Loucy (cell line): ENCODE measurements at regions not wholly inside any gene's neighbourhood (a gene's known extent, or its start where the extent isn't known, plus 50 kb on each side); places are given as distances from the start of the nearest gene placed in this dataset.

Source experiments
- H2AFZ ChIP-seq: fragments of 200-600 bp; sonication (generic); 2 replicates; pipeline ENCODE4 v1.6.0; 2016; ENCODE audit warnings: antibody characterized with exemption, mild to moderate bottlenecking, low read length, moderate library complexity
- H3F3A ChIP-seq: fragments of 200-600 bp; 2 replicates; pipeline ENCODE4 v1.6.0; 2016; ENCODE audit warnings: antibody characterized with exemption, low read depth, mild to moderate bottlenecking
- H3K27me3 ChIP-seq: fragments of 200-600 bp; sonication (generic); 2 replicates; pipeline ENCODE4 v1.6.1; 2014; ENCODE audit warnings: low read length, mild to moderate bottlenecking; ENCODE audit not compliant: insufficient read depth, poor library complexity, severe bottlenecking
- H3K36me3 ChIP-seq: fragments of 200-600 bp; sonication (generic); 2 replicates; pipeline ENCODE4 v1.6.1; 2016; ENCODE audit warnings: low read length; ENCODE audit not compliant: insufficient read depth
- H3K4me1 ChIP-seq: fragments of 200-600 bp; sonication (generic); 2 replicates; pipeline ENCODE4 v1.5.1; 2014; ENCODE audit warnings: low read length, mild to moderate bottlenecking; ENCODE audit not compliant: insufficient read depth, poor library complexity, severe bottlenecking
- H3K4me2 ChIP-seq: fragments of 200-600 bp; sonication (generic); 2 replicates; pipeline ENCODE4 v1.6.0; 2014; ENCODE audit warnings: antibody characterized with exemption, low read length, low read depth, mild to moderate bottlenecking; ENCODE audit not compliant: poor library complexity, severe bottlenecking
- H3K4me3 ChIP-seq: fragments of 200-600 bp; sonication (generic); 2 replicates; pipeline ENCODE4 v1.5.1; 2014; ENCODE audit warnings: low read length, mild to moderate bottlenecking, mixed read lengths; ENCODE audit not compliant: poor library complexity, severe bottlenecking
- H3K79me2 ChIP-seq: fragments of 200-600 bp; sonication (generic); 2 replicates; pipeline ENCODE4 v1.6.1; 2014; ENCODE audit warnings: low read length; ENCODE audit not compliant: insufficient read depth
- H3K9ac ChIP-seq: fragments of 200-600 bp; sonication (generic); 2 replicates; pipeline ENCODE4 v1.6.0; 2014; ENCODE audit warnings: mild to moderate bottlenecking, low read depth, low read length, moderate library complexity; ENCODE audit not compliant: poor library complexity, severe bottlenecking
- H3K9me2 ChIP-seq: fragments of 200-600 bp; sonication (generic); replicated peaks from 2 replicates; pipeline ENCODE4 v1.6.1; 2016; ENCODE audit warnings: low read depth, low read length, mixed read lengths
- H3K9me3 ChIP-seq: fragments of 200-600 bp; sonication (generic); 2 replicates; pipeline ENCODE4 v1.6.1; 2014; ENCODE audit warnings: mild to moderate bottlenecking, antibody characterized with exemption, low read length, low read depth; ENCODE audit not compliant: insufficient read depth
- H4K20me1 ChIP-seq: fragments of 200-600 bp; sonication (generic); 2 replicates; pipeline ENCODE4 v1.6.0; 2014; ENCODE audit warnings: antibody characterized with exemption, low read length, mild to moderate bottlenecking; ENCODE audit not compliant: insufficient read depth, poor library complexity, severe bottlenecking
- EZH2phosphoT487 ChIP-seq: fragments of 200-600 bp; IDR thresholded peaks from 2 replicates; pipeline ENCODE4 v1.6.1; 2018; ENCODE audit warnings: antibody characterized with exemption, mild to moderate bottlenecking, moderate library complexity, borderline replicate concordance
- TF ChIP-seq, protein P1 (sequence below): fragments of 200-600 bp; sonication (generic); conservative IDR thresholded peaks from 2 replicates; pipeline ENCODE4 v1.5.1; 2014; ENCODE audit warnings: mild to moderate bottlenecking, antibody characterized with exemption, low read length

DNA sequence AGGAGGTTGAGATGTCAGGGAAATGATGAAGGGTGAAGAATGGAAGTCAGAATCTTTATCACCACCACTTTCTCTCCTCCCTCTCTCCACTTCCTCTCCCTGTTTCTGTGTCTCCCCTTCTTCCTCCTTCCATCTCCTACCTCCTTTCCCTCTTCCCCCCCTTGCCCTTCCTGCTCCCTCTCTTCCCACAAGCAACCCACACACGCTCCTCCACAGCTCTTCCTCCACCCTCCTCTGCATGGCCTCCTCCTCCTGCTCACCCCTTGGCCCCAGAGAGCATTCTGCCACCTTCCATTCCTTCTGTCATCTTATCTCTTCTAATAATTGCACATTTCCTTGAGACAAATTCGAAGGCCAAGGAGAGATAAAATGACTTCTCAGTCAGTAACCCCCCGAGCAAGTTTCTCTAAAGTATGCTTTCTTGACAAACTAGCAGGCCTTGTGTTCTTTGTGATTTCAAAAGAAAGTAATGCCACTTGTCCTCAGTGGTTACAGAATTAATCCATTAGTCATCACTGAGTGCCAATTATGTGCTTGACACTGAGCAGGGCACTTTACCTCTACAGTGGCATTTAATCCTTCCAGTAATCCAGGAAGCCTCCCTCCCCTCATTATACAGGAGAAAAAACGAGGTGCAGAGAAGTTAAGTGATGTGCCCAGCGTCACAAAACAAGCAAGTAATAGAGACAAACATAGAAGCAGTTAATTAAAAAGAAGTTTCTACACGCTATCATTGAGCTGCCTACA, 72.3 kb upstream of the CCL1 start:
- Histone ChIP-seq H4K20me1 (no peaks in the 10 kb centered on the region), H3K4me1 (no peaks in the 10 kb centered on the region), H3K27me3 (no peaks in the 10 kb centered on the region), H3K36me3 (no peaks in the 10 kb centered on the region), H3K4me3 (no peak overlapping the region), H3K79me2 (no peaks in the 10 kb centered on the region), H3F3A (no peaks in the 10 kb centered on the region), H2AFZ (no peak overlapping the region), H3K9ac (no peak overlapping the region), H3K4me2 (no peak overlapping the region), H3K9me2 (no peaks in the 10 kb centered on the region), H3K9me3 (no peaks in the 10 kb centered on the region)
- no peak for TF ChIP-seq EZH2phosphoT487
- TF ChIP-seq, protein P1, sequence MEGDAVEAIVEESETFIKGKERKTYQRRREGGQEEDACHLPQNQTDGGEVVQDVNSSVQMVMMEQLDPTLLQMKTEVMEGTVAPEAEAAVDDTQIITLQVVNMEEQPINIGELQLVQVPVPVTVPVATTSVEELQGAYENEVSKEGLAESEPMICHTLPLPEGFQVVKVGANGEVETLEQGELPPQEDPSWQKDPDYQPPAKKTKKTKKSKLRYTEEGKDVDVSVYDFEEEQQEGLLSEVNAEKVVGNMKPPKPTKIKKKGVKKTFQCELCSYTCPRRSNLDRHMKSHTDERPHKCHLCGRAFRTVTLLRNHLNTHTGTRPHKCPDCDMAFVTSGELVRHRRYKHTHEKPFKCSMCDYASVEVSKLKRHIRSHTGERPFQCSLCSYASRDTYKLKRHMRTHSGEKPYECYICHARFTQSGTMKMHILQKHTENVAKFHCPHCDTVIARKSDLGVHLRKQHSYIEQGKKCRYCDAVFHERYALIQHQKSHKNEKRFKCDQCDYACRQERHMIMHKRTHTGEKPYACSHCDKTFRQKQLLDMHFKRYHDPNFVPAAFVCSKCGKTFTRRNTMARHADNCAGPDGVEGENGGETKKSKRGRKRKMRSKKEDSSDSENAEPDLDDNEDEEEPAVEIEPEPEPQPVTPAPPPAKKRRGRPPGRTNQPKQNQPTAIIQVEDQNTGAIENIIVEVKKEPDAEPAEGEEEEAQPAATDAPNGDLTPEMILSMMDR, result no peak

DNA sequence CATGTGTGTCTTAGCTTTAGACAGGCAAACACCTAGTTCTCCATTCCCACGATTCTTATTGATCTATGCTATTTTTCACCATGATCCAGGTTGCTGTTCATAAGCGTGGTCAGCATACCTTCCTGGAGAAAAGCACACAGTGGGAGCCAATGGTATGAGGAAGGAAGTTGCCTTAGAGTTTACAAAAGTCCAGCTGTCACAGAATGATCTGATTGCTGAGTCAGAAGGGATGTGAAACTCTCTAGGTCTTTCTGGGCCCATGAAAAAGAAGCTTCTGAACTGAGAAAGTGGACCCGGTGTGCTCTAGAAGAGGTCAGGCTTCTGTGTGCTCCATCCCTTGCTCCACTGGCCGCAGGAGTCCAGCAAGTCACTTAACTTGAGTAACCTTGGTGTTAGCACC, 71.0 kb upstream of the CCL1 start:
- no peaks in the 10 kb centered on the region for H3K27me3 ChIP-seq
- no peak overlapping the region for H2AFZ ChIP-seq
- H3K36me3 ChIP-seq, result no peaks in the 10 kb centered on the region
- H3K4me3 ChIP-seq, result no peak overlapping the region
- no peak overlapping the region for H3K9ac ChIP-seq
- no peaks in the 10 kb centered on the region for H3K9me3 ChIP-seq
- no peaks in the 10 kb centered on the region for H4K20me1 ChIP-seq
- H3K4me2 ChIP-seq, result no peak overlapping the region
- no peaks in the 10 kb centered on the region for H3F3A ChIP-seq
- H3K9me2 ChIP-seq, result no peaks in the 10 kb centered on the region
- TF ChIP-seq, protein P1, result no peak
- no peak for TF ChIP-seq EZH2phosphoT487
- no peaks in the 10 kb centered on the region for H3K4me1 ChIP-seq
- H3K79me2 ChIP-seq, result no peaks in the 10 kb centered on the region

DNA sequence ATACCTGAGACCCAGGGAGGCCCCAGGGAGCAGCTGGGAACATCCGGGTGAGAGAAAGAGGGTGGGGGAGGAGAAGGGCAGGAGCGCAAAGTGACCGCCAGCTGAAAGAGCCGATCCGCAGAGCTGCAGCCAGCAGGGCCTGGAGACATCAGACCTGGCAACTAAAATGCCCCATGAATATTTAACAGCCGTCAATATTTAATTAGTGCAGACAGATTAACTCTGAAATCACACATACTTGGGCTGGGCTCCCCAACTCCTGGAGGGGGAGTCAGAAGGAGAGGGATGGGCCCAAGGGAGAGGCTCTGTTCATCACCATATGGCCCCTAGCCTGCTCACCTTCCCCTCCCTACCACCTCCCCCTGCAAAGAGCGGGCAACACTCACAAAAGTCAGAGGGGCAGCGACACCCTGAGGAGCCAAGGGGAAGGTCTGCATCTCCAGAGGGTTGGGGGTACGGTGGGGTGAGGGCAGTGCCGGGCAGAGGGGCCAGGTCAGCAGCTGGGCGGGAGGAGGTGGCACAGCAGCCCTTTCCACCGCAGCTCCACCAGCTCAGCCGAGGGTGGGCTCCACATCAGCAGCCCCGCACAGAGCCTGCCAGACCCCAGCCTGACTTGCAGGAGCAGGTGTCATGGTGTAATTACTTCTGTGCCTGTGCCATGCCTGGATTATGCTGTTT, 61.9 kb upstream of the CCL1 start:
- no peaks in the 10 kb centered on the region for H4K20me1 ChIP-seq
- no peak overlapping the region for H3K9ac ChIP-seq
- no peaks in the 10 kb centered on the region for H3K9me3 ChIP-seq
- H3K79me2 ChIP-seq, result no peaks in the 10 kb centered on the region
- H3K9me2 ChIP-seq, result no peaks in the 10 kb centered on the region
- no peaks in the 10 kb centered on the region for H3F3A ChIP-seq
- TF ChIP-seq, protein P1, result no peak
- TF ChIP-seq EZH2phosphoT487, result no peak
- H2AFZ ChIP-seq, result no peak overlapping the region
- H3K4me1 ChIP-seq, result peaks cover 6% of the 10 kb centered on the region
- H3K4me3 ChIP-seq, result no peak overlapping the region
- H3K4me2 ChIP-seq, result no peak overlapping the region
- no peaks in the 10 kb centered on the region for H3K27me3 ChIP-seq
- H3K36me3 ChIP-seq, result no peaks in the 10 kb centered on the region
